Astrocyte (in vitro differentiated cells and primary cell): ENCODE measurements at regions not wholly inside any gene's neighbourhood (a gene's known extent, or its start where the extent isn't known, plus 50 kb on each side); places are given as distances from the start of the nearest gene placed in this dataset.

Source experiments
- CTCF ChIP-seq: IDR thresholded peaks from 2 replicates; pipeline ENCODE4 v1.5.1; 2011; ENCODE audit warnings: low read depth, mild to moderate bottlenecking, inconsistent platforms, low read length, moderate library complexity; ENCODE audit not compliant: insufficient read depth
- EZH2 ChIP-seq: IDR thresholded peaks from 2 replicates; pipeline ENCODE4 v1.6.1; 2012; ENCODE audit warnings: mild to moderate bottlenecking, low read length, inconsistent platforms; ENCODE audit not compliant: insufficient read depth

GRCh38 chr11:95353706-95354105, 122.7 kb upstream of the SESN3 start:
- TF ChIP-seq CTCF (no peak), EZH2 (no peak)
